Neural progenitor cell (in vitro differentiated cells): ENCODE measurements at regions not wholly inside any gene's neighbourhood (a gene's known extent, or its start where the extent isn't known, plus 50 kb on each side); places are given as distances from the start of the nearest gene placed in this dataset.

Source experiments
- DNase-seq: peaks from one replicate; pipeline ENCODE4 v3.0.0-alpha.2; 2016; ENCODE audit warnings: low spot score
- H2AFZ ChIP-seq: fragments of 200-600 bp; sonication (generic); replicated peaks from 2 replicates; pipeline ENCODE4 v1.6.1; 2016; ENCODE audit warnings: antibody characterized with exemption
- H3F3A ChIP-seq: fragments of 200-600 bp; sonication (generic); 2 replicates; pipeline ENCODE4 v1.6.1; 2016; ENCODE audit warnings: antibody characterized with exemption, low read depth
- H3K27ac ChIP-seq: fragments of 200-600 bp; sonication (generic); 2 replicates; pipeline ENCODE4 v1.5.1; 2016; ENCODE audit warnings: mild to moderate bottlenecking
- H3K27me3 ChIP-seq: fragments of 200-600 bp; sonication (generic); 2 replicates; pipeline ENCODE4 v1.6.1; 2016; ENCODE audit warnings: mild to moderate bottlenecking, moderate library complexity
- H3K36me3 ChIP-seq: fragments of 200-600 bp; sonication (generic); 2 replicates; pipeline ENCODE4 v1.5.1; 2016
- H3K4me1 ChIP-seq: fragments of 200-600 bp; sonication (generic); 2 replicates; pipeline ENCODE4 v1.6.1; 2016; ENCODE audit warnings: mixed run types
- H3K4me2 ChIP-seq: fragments of 200-600 bp; sonication (generic); 2 replicates; pipeline ENCODE4 v1.6.1; 2016
- H3K4me3 ChIP-seq: fragments of 200-600 bp; sonication (generic); 2 replicates; pipeline ENCODE4 v1.5.1; 2016
- H3K79me2 ChIP-seq: fragments of 200-600 bp; sonication (generic); 2 replicates; pipeline ENCODE4 v1.6.1; 2016; ENCODE audit warnings: low read depth
- H3K9ac ChIP-seq: fragments of 200-600 bp; sonication (generic); 2 replicates; pipeline ENCODE4 v1.6.1; 2016
- H3K9me3 ChIP-seq: fragments of 200-600 bp; sonication (generic); 2 replicates; pipeline ENCODE4 v1.5.1; 2016; ENCODE audit warnings: low read depth
- H4K20me1 ChIP-seq: fragments of 200-600 bp; sonication (generic); 2 replicates; pipeline ENCODE4 v1.6.1; 2016; ENCODE audit warnings: low read depth
- H3K27ac Mint-ChIP-seq: 3 replicates; pipeline ENCODE4 v1.8.0; 2021; ENCODE audit warnings: mixed read lengths
- H3K27me3 Mint-ChIP-seq: 2 replicates; pipeline ENCODE4 v1.8.0; 2022; ENCODE audit warnings: low read depth, mild to moderate bottlenecking, inconsistent platforms, moderate library complexity, mixed read lengths; ENCODE audit not compliant: insufficient read depth
- H3K36me3 Mint-ChIP-seq: 3 replicates; pipeline ENCODE4 v1.8.0; 2021; ENCODE audit warnings: mixed read lengths
- H3K4me1 Mint-ChIP-seq: 3 replicates; pipeline ENCODE4 v1.8.0; 2021; ENCODE audit warnings: mixed read lengths
- H3K4me3 Mint-ChIP-seq: 3 replicates; pipeline ENCODE4 v1.8.0; 2021; ENCODE audit warnings: mild to moderate bottlenecking, moderate library complexity, mixed read lengths
- H3K9me3 Mint-ChIP-seq: 3 replicates; pipeline ENCODE4 v1.8.0; 2020; ENCODE audit warnings: mixed read lengths
- EZH2 ChIP-seq: fragments of 200-600 bp; sonication (generic); IDR thresholded peaks from 2 replicates; pipeline ENCODE4 v1.6.1; 2017; ENCODE audit warnings: antibody characterized with exemption, mild to moderate bottlenecking, moderate library complexity
- EZH2phosphoT487 ChIP-seq: fragments of 200-600 bp; sonication (generic); IDR thresholded peaks from 2 replicates; pipeline ENCODE4 v1.6.1; 2017; ENCODE audit warnings: antibody characterized with exemption
- TF ChIP-seq, protein P1 (sequence below): fragments of 200-600 bp; sonication (generic); IDR thresholded peaks from 2 replicates; pipeline ENCODE4 v1.5.1; 2017; ENCODE audit warnings: antibody characterized with exemption, mild to moderate bottlenecking

DNA sequence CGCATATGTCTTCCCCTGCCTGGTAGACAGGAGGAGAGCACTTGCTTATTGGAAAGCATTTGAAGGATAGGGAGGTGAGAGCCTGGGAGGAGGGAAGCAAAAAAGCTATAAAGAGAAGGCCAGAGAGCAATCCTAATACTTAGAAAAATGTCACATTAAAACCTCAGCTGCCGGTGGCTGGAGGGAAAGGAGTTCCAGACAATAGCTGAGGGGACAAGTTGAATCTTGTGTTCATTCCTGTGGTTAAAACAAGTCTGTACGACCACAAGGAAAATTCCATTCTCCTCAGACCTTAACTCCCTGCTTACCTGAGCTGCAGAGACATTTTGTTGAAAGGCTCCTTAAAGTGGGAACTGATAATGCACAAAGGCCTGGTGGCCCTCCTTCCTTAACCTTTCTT lies 218.8 kb upstream of the CAMK1G start:
- no peaks in the 10 kb centered on the region for H4K20me1 ChIP-seq
- Mint-ChIP-seq H3K4me1 (no peaks in the 10 kb centered on the region), H3K4me3 (no peak overlapping the region), H3K27ac (no peak overlapping the region), H3K27me3 (no peaks in the 10 kb centered on the region), H3K36me3 (no peaks in the 10 kb centered on the region), H3K9me3 (no peaks in the 10 kb centered on the region)
- no peak overlapping the region for H3K9ac ChIP-seq
- no peaks in the 10 kb centered on the region for H3K9me3 ChIP-seq
- H2AFZ ChIP-seq, result no peak overlapping the region
- no peaks in the 10 kb centered on the region for H3F3A ChIP-seq
- no peaks in the 10 kb centered on the region for H3K79me2 ChIP-seq
- TF ChIP-seq, protein P1, sequence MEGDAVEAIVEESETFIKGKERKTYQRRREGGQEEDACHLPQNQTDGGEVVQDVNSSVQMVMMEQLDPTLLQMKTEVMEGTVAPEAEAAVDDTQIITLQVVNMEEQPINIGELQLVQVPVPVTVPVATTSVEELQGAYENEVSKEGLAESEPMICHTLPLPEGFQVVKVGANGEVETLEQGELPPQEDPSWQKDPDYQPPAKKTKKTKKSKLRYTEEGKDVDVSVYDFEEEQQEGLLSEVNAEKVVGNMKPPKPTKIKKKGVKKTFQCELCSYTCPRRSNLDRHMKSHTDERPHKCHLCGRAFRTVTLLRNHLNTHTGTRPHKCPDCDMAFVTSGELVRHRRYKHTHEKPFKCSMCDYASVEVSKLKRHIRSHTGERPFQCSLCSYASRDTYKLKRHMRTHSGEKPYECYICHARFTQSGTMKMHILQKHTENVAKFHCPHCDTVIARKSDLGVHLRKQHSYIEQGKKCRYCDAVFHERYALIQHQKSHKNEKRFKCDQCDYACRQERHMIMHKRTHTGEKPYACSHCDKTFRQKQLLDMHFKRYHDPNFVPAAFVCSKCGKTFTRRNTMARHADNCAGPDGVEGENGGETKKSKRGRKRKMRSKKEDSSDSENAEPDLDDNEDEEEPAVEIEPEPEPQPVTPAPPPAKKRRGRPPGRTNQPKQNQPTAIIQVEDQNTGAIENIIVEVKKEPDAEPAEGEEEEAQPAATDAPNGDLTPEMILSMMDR, result no peak
- TF ChIP-seq EZH2phosphoT487 (no peak), EZH2 (no peak)
- peaks cover 7% of the 10 kb centered on the region for H3K4me1 ChIP-seq
- no peak for DNase-seq
- no peak overlapping the region for H3K27ac ChIP-seq
- H3K27me3 ChIP-seq, result no peaks in the 10 kb centered on the region
- no peak overlapping the region for H3K4me3 ChIP-seq
- H3K4me2 ChIP-seq, result no peak overlapping the region
- no peaks in the 10 kb centered on the region for H3K36me3 ChIP-seq

DNA sequence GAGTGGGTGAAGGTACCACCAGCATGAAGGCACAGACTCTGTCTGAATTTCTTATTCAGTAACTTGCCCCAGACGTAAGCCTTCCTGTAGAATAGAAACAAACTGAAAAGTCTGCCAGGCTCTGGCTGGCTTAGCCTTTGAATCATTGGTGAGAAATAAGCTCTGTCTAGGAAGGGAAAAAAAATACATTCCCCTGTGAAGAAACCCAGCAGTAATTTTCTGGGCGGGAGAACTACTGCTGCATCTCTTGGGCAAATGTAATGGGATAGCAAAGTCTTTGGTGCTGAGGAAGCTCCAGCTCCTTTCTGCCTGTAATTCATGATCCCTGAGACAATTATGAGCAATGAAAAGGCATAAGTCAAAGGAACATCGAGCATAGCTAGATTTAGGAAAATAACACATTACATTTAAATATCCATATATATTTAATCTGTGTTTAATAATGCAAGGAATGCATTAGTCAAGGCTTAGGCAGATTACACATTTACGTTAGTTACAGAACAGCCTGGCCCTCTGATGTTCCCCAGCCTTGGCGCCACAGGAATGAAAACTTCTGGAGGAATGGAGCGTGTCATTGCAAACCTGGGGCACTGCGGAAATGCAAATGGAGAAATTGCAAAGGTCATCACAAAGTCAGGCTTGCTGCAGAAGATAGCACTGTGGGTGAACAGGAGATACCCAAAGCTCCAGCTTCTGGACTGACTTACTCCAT lies 216.3 kb upstream of the CAMK1G start:
- no peaks in the 10 kb centered on the region for H3F3A ChIP-seq
- H3K9me3 Mint-ChIP-seq, result no peaks in the 10 kb centered on the region
- no peaks in the 10 kb centered on the region for H3K36me3 Mint-ChIP-seq
- no peak for DNase-seq
- no peak overlapping the region for H3K4me3 ChIP-seq
- no peak overlapping the region for H3K9ac ChIP-seq
- H3K27ac Mint-ChIP-seq, result no peak overlapping the region
- no peaks in the 10 kb centered on the region for H3K27me3 Mint-ChIP-seq
- H3K4me1 ChIP-seq, result peaks cover 7% of the 10 kb centered on the region
- H3K4me1 Mint-ChIP-seq, result no peaks in the 10 kb centered on the region
- no peaks in the 10 kb centered on the region for H3K36me3 ChIP-seq
- TF ChIP-seq EZH2phosphoT487 (no peak), EZH2 (no peak)
- TF ChIP-seq, protein P1, result no peak
- no peaks in the 10 kb centered on the region for H3K9me3 ChIP-seq
- no peak overlapping the region for H3K4me2 ChIP-seq
- H3K4me3 Mint-ChIP-seq, result no peak overlapping the region
- H3K79me2 ChIP-seq, result no peaks in the 10 kb centered on the region
- no peaks in the 10 kb centered on the region for H3K27me3 ChIP-seq
- H3K27ac ChIP-seq, result no peak overlapping the region
- H2AFZ ChIP-seq, result no peak overlapping the region
- H4K20me1 ChIP-seq, result no peaks in the 10 kb centered on the region

DNA sequence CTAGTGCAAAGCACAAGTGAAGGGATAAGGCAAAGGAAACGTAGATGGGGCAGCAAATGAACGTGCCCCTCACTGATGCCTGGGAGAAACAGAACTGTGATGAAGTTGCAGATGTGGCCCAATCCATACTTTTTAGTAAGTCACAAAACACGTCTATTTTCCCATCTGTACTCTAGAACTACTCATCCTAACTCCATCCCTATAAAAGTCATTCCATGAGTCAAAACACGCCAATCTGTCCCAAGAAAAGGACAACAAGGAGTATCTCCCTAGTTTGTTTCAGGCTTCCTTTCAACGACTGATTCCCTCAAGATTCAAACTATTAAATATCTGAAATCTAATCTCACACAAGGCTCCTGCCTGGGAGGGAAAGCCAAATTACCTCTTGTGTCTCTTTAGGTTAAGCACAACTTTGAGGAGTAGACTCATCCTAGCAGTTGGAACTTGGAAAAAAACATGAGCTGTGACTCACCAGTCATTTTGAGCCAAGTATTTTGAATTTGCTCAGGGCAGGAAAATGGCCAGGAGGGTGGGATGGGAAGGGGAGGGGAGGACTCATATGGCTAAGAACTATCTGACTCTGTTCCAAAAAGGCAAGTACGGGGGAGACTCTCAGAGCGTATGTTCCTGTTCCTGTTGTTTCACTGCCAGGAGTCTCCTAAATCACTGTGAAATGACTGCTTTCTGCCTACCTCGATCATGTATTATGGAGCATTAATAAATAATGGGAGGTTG lies 214.5 kb upstream of the CAMK1G start:
- Mint-ChIP-seq H3K27ac (no peak overlapping the region), H3K4me3 (no peak overlapping the region), H3K36me3 (no peaks in the 10 kb centered on the region), H3K27me3 (no peaks in the 10 kb centered on the region), H3K9me3 (no peaks in the 10 kb centered on the region), H3K4me1 (no peaks in the 10 kb centered on the region)
- H4K20me1 ChIP-seq, result no peaks in the 10 kb centered on the region
- H3K4me2 ChIP-seq, result no peak overlapping the region
- H3K9me3 ChIP-seq, result no peaks in the 10 kb centered on the region
- H3K4me3 ChIP-seq, result no peak overlapping the region
- H3K36me3 ChIP-seq, result no peaks in the 10 kb centered on the region
- H3K27ac ChIP-seq, result no peak overlapping the region
- no peaks in the 10 kb centered on the region for H3K27me3 ChIP-seq
- no peaks in the 10 kb centered on the region for H3F3A ChIP-seq
- no peak overlapping the region for H2AFZ ChIP-seq
- TF ChIP-seq, protein P1, result no peak
- TF ChIP-seq EZH2phosphoT487 (no peak), EZH2 (no peak)
- DNase-seq, result no peak
- no peaks in the 10 kb centered on the region for H3K79me2 ChIP-seq
- no peaks in the 10 kb centered on the region for H3K4me1 ChIP-seq
- H3K9ac ChIP-seq, result no peak overlapping the region
